Cardiac septum (tissue), 1 donor: ENCODE measurements at regions not wholly inside any gene's neighbourhood (a gene's known extent, or its start where the extent isn't known, plus 50 kb on each side); places are given as distances from the start of the nearest gene placed in this dataset.

Source experiments
- DNase-seq: peaks from one replicate; pipeline ENCODE4 v3.0.0-alpha.2; 2020; ENCODE audit warnings: low spot score
- intact Hi-C: fragments of 100-400 bp; cut with DNase I; formaldehyde crosslinking; loops from one replicate; pipeline ENCODE4 v1.14.0; 2022
- donor health status: DM: no; HTN: no; CAD: no.

- intact Hi-C loops = loop anchor here (5.0 kb wide), 2 partner anchors 211 to 366 kb away; no protein-coding TSS in a partner anchor
- DNase-seq = no peak
These were observed 54.2 kb downstream of the SIX6 start for GRCh38 chr14:60563113-60563512.

GRCh38 chr14:60565211-60565610, 56.3 kb downstream of the SIX6 start:
- intact Hi-C loops = no loop called here
- DNase-seq = no peak

GRCh38 chr14:60566101-60566500, 57.2 kb downstream of the SIX6 start:
- intact Hi-C loops = no loop called here
- DNase-seq = no peak

- intact Hi-C loops = no loop called here
These were observed 65.1 kb downstream of the SIX6 start for GRCh38 chr14:60573943-60574495.

GRCh38 chr14:60575008-60575407, 66.1 kb downstream of the SIX6 start:
- intact Hi-C loops = no loop called here
- no peak for DNase-seq

More at GRCh38 chr14:60573943-60574495, 65.1 kb downstream of the SIX6 start:
- no peak for DNase-seq

- intact Hi-C loops = no loop called here
- no peak for DNase-seq
These were observed 63.6 kb downstream of the SIX1 start for GRCh38 chr14:60585676-60586075.

- no peak for DNase-seq
- intact Hi-C loops = no loop called here
These were observed 59.8 kb downstream of the SIX1 start for GRCh38 chr14:60589442-60589841.

- intact Hi-C loops = no loop called here
- DNase-seq = no peak
These were observed 58.3 kb downstream of the SIX1 start for GRCh38 chr14:60590991-60591414.
